H1 (cell line): ENCODE measurements at regions not wholly inside any gene's neighbourhood (a gene's known extent, or its start where the extent isn't known, plus 50 kb on each side); places are given as distances from the start of the nearest gene placed in this dataset.

Experiments used
- CTCF ChIA-PET: fragments of 300-600 bp; sonication (Branson Sonifier 250); formaldehyde crosslinking; loops from one replicate; lab custom pipeline; 2021; ENCODE audit not compliant: partially characterized antibody; lab: Charles Lee
- POLR2A ChIA-PET: fragments of 300-600 bp; sonication (Branson Sonifier 250); formaldehyde crosslinking; loops from one replicate; lab custom pipeline; 2021; ENCODE audit warnings: inconsistent platforms; ENCODE audit not compliant: partially characterized antibody; lab: Charles Lee
- DNase-seq, 2 experiments: peaks; one replicate each; pipeline versions ENCODE4 v3.0.0 to v3.0.0-alpha.2; 2010 to 2022; ENCODE audit warnings: low spot score in 2 of 2, low read depth in 1 of 2, mixed read lengths in 1 of 2
- FAIRE-seq: peaks from 2 replicates; lab custom pipeline; 2011; peaks lifted over from hg19 to GRCh38; lab: Jason Lieb, UNC
- H2AFZ ChIP-seq: 2 replicates; pipeline ENCODE4 v1.8.1; 2012; ENCODE audit warnings: low read length, inconsistent platforms
- H2AK5ac ChIP-seq: 2 replicates; pipeline ENCODE4 v1.6.1; 2013; ENCODE audit warnings: low read depth, low read length
- H2BK120ac ChIP-seq: replicated peaks from 2 replicates; pipeline ENCODE3; 2013; ENCODE audit warnings: low read depth, low read length, inconsistent platforms
- H2BK12ac ChIP-seq: 2 replicates; pipeline ENCODE4 v1.6.1; 2013; ENCODE audit warnings: low read depth, low read length
- H2BK15ac ChIP-seq: 2 replicates; pipeline ENCODE4 v1.6.1; 2013; ENCODE audit warnings: low read length
- H2BK20ac ChIP-seq: 2 replicates; pipeline ENCODE4 v1.6.1; 2013; ENCODE audit warnings: low read length
- H2BK5ac ChIP-seq: 2 replicates; pipeline ENCODE4 v1.6.1; 2013; ENCODE audit warnings: low read depth, low read length
- H3K14ac ChIP-seq: 2 replicates; pipeline ENCODE4 v1.6.1; 2013; ENCODE audit warnings: inconsistent platforms; ENCODE audit not compliant: insufficient read length
- H3K18ac ChIP-seq: 2 replicates; pipeline ENCODE4 v1.6.1; 2013; ENCODE audit warnings: low read length; ENCODE audit errors: extremely low read depth
- H3K23ac ChIP-seq: 2 replicates; pipeline ENCODE4 v1.6.1; 2013; ENCODE audit warnings: inconsistent platforms; ENCODE audit not compliant: insufficient read length
- H3K23me2 ChIP-seq: 2 replicates; pipeline ENCODE4 v1.6.1; 2013; ENCODE audit warnings: low read depth, low read length
- H3K27ac ChIP-seq: 2 replicates; pipeline ENCODE4 v1.6.1; 2011; ENCODE audit warnings: low read depth, low read length, inconsistent platforms
- H3K27me3 ChIP-seq, 4 experiments: replicated peaks in 1 of 4; 1 replicate in 1 of 4; 2 replicates in 3 of 4; pipeline versions ENCODE4 v1.6.1 to v1.8.1; 2011 to 2013; ENCODE audit warnings: low read length in 3 of 4, mild to moderate bottlenecking in 3 of 4, inconsistent platforms in 2 of 4, mixed read lengths in 2 of 4, moderate library complexity in 1 of 4; ENCODE audit not compliant: control insufficient read depth in 3 of 4, insufficient read depth in 3 of 4; ENCODE audit errors: extremely low read depth in 1 of 4
- H3K36me3 ChIP-seq, 4 experiments: 2 replicates each; pipeline versions ENCODE4 v1.6.1 to v1.8.1; 2011 to 2013; ENCODE audit warnings: mild to moderate bottlenecking in 4 of 4, low read length in 3 of 4, moderate library complexity in 2 of 4, control low read depth in 1 of 4, inconsistent platforms in 1 of 4; ENCODE audit not compliant: insufficient read depth in 4 of 4, control insufficient read depth in 2 of 4
- H3K4ac ChIP-seq: replicated peaks from 2 replicates; pipeline ENCODE3; 2013; ENCODE audit warnings: low read length, low read depth, mixed read lengths, inconsistent platforms; ENCODE audit not compliant: insufficient read length
- H3K4me1 ChIP-seq, 4 experiments: replicated peaks in 1 of 4; 1 replicate in 1 of 4; 2 replicates in 3 of 4; pipeline versions ENCODE4 v1.6.1 to v1.8.1; 2011 to 2013; ENCODE audit warnings: low read length in 3 of 4, inconsistent platforms in 2 of 4, mixed read lengths in 1 of 4; ENCODE audit not compliant: insufficient read depth in 4 of 4, control insufficient read depth in 3 of 4
- H3K4me2 ChIP-seq, 2 experiments: 2 replicates each; pipeline versions ENCODE4 v1.6.1 to v1.8.1; 2011 to 2013; ENCODE audit warnings: low read depth in 2 of 2, low read length in 2 of 2, control low read depth in 1 of 2, inconsistent platforms in 1 of 2, mild to moderate bottlenecking in 1 of 2; ENCODE audit not compliant: insufficient read depth in 1 of 2
- H3K4me3 ChIP-seq, 4 experiments: fragments of 200-600, 300-600 bp in 1 of 4; sonication (generic), shearing (Covaris generic), sonication (Bioruptor Twin) in 1 of 4; 2 replicates each; pipeline versions ENCODE4 v1.5.1 to v1.8.1; 2011 to 2016; ENCODE audit warnings: low read length in 4 of 4, low read depth in 3 of 4, control low read depth in 2 of 4, inconsistent platforms in 2 of 4, mild to moderate bottlenecking in 2 of 4, mixed read lengths in 1 of 4, moderate library complexity in 1 of 4; ENCODE audit not compliant: insufficient read depth in 2 of 4; ENCODE audit errors: extremely low read depth in 1 of 4
- H3K56ac ChIP-seq: replicated peaks from 2 replicates; pipeline ENCODE3; 2013; ENCODE audit warnings: low read depth, mild to moderate bottlenecking, mixed read lengths, low read length, inconsistent platforms; ENCODE audit not compliant: insufficient read length
- H3K79me1 ChIP-seq: 2 replicates; pipeline ENCODE4 v1.6.1; 2013; ENCODE audit warnings: low read depth, low read length, control low read depth
- H3K79me2 ChIP-seq, 2 experiments: 2 replicates each; pipeline versions ENCODE4 v1.6.1 to v1.8.1; 2012 to 2013; ENCODE audit warnings: low read length in 2 of 2, mild to moderate bottlenecking in 2 of 2, inconsistent platforms in 1 of 2; ENCODE audit not compliant: insufficient read depth in 2 of 2, control insufficient read depth in 1 of 2
- H3K9ac ChIP-seq, 4 experiments: replicated peaks in 1 of 4; 1 replicate in 1 of 4; 2 replicates in 3 of 4; pipeline versions ENCODE4 v1.6.1 to v1.8.1; 2011 to 2013; ENCODE audit warnings: low read depth in 3 of 4, low read length in 3 of 4, control low read depth in 2 of 4, mild to moderate bottlenecking in 2 of 4, moderate library complexity in 2 of 4, inconsistent platforms in 1 of 4; ENCODE audit errors: extremely low read depth in 1 of 4
- H3K9me3 ChIP-seq, 2 experiments: 2 replicates each; pipeline versions ENCODE4 v1.6.1 to v1.8.1; 2012 to 2013; ENCODE audit warnings: mild to moderate bottlenecking in 2 of 2, moderate library complexity in 2 of 2, control low read depth in 1 of 2, inconsistent platforms in 1 of 2, low read depth in 1 of 2, low read length in 1 of 2, mixed read lengths in 1 of 2; ENCODE audit not compliant: insufficient read depth in 2 of 2
- H4K20me1 ChIP-seq, 2 experiments: replicated peaks in 1 of 2; 2 replicates each; pipeline versions ENCODE3 to v1.8.1; 2011 to 2013; ENCODE audit warnings: inconsistent platforms in 2 of 2, low read length in 2 of 2, mild to moderate bottlenecking in 1 of 2; ENCODE audit not compliant: insufficient read depth in 2 of 2, control insufficient read depth in 1 of 2
- H4K5ac ChIP-seq: 2 replicates; pipeline ENCODE4 v1.6.1; 2013; ENCODE audit warnings: low read length, low read depth, mixed read lengths, inconsistent platforms; ENCODE audit not compliant: insufficient read length
- H4K8ac ChIP-seq: 2 replicates; pipeline ENCODE4 v1.8.0; 2013; ENCODE audit warnings: mild to moderate bottlenecking, moderate library complexity, low read length, inconsistent platforms; ENCODE audit not compliant: insufficient read depth; ENCODE audit errors: extremely low read depth
- H4K91ac ChIP-seq: replicated peaks from 2 replicates; pipeline ENCODE3; 2013; ENCODE audit warnings: low read length, mixed read lengths, inconsistent platforms; ENCODE audit not compliant: insufficient read length
- KDM1A ChIP-seq: fragments of 200-600, 300-600 bp; sonication (generic); IDR thresholded peaks from 2 replicates; pipeline ENCODE4 v1.7.1; 2016; ENCODE audit warnings: mild to moderate bottlenecking, low read length, borderline replicate concordance
- MAFK ChIP-seq: IDR thresholded peaks from 2 replicates; pipeline ENCODE4 v1.6.1; 2012; ENCODE audit warnings: low read depth, mild to moderate bottlenecking, improper control_type of control experiment, low read length
- NANOG ChIP-seq: IDR thresholded peaks from 2 replicates; pipeline ENCODE4 v1.6.1; 2011; ENCODE audit warnings: low read length, low read depth, mild to moderate bottlenecking, inconsistent platforms; ENCODE audit not compliant: insufficient read depth, poor library complexity, severe bottlenecking
- POLR2AphosphoS5 ChIP-seq: IDR thresholded peaks from 2 replicates; pipeline ENCODE4 v1.6.1; 2011; ENCODE audit warnings: low read depth, low read length
- TEAD4 ChIP-seq: IDR thresholded peaks from 2 replicates; pipeline ENCODE4 v1.6.1; 2012; ENCODE audit warnings: low read depth, low read length, inconsistent platforms, mixed read lengths
- WGBS, 2 experiments: shearing (Covaris generic) in 1 of 2; methylation state at CpG; one replicate each; pipeline versions ENCODE4 v1.1.6 to v1.1.7; 2013 to 2015; ENCODE audit warnings: low lambda C conversion rate in 2 of 2, mixed read lengths in 2 of 2, inconsistent platforms in 1 of 2, low coverage in 1 of 2, missing lambda C conversion rate in 1 of 2; ENCODE audit not compliant: insufficient replicate concordance in 2 of 2, insufficient coverage in 1 of 2, insufficient read length in 1 of 2; ENCODE audit errors: extremely low coverage in 1 of 2, missing lambda C conversion rate in 1 of 2; 5-methylcytosine and 5-hydroxymethylcytosine counted together

GRCh38 chr2:41768310-41768709 is 279.5 kb upstream of the PKDCC start:
- H2BK120ac ChIP-seq, result no peak overlapping the region
- ChIA-PET POLR2A (no interaction called here), CTCF (interaction anchor here (1.1 to 1.8 kb wide), 3 partner anchors 15 to 354 kb away, joined by 3 to 6 read pairs (median 5); no protein-coding TSS in a partner anchor)
- H2BK15ac ChIP-seq, result no peak overlapping the region
- H3K27me3 ChIP-seq, result no peaks in the 10 kb centered on the region
- no peak overlapping the region for H3K23ac ChIP-seq
- no peak overlapping the region for H3K4me3 ChIP-seq
- H3K4me1 ChIP-seq, result no peaks in the 10 kb centered on the region
- no peaks in the 10 kb centered on the region for H3K9me3 ChIP-seq
- H3K9ac ChIP-seq, result no peak overlapping the region
- TF ChIP-seq MAFK (no peak), POLR2AphosphoS5 (no peak), KDM1A (no peak), TEAD4 (no peak), NANOG (no peak)
- H3K56ac ChIP-seq, result no peak overlapping the region
- no peak for DNase-seq
- H3K79me1 ChIP-seq, result no peaks in the 10 kb centered on the region
- WGBS, 2 experiments, result 82% methylated on average over 6 of the region's 6 CpGs; no CpG with 5 or more reads in 1 of the 2 experiments
- H3K23me2 ChIP-seq, result peaks cover 3% of the 10 kb centered on the region; the same call in 1 of the 2 replicates
- no peak overlapping the region for H4K5ac ChIP-seq
- no peaks in the 10 kb centered on the region for H3K79me2 ChIP-seq
- H4K8ac ChIP-seq, result no peak overlapping the region
- H3K18ac ChIP-seq, result no peak overlapping the region
- no peak overlapping the region for H3K27ac ChIP-seq
- H3K4ac ChIP-seq, result no peak overlapping the region
- H2AK5ac ChIP-seq, result no peak overlapping the region
- no peak overlapping the region for H2BK12ac ChIP-seq
- H2BK20ac ChIP-seq, result no peak overlapping the region
- no peaks in the 10 kb centered on the region for H3K36me3 ChIP-seq
- H2AFZ ChIP-seq, result no peak overlapping the region
- H4K91ac ChIP-seq, result no peak overlapping the region
- no peak for FAIRE-seq
- no peak overlapping the region for H3K14ac ChIP-seq
- H4K20me1 ChIP-seq, result no peaks in the 10 kb centered on the region
- no peak overlapping the region for H2BK5ac ChIP-seq
- H3K4me2 ChIP-seq, result no peak overlapping the region
